ENCODE measurements at regions not wholly inside any gene's neighbourhood (a gene's known extent, or its start where the extent isn't known, plus 50 kb on each side); places are given as distances from the start of the nearest gene placed in this dataset.
"Not testable (repeated sequence)": the region's sequence is repeated elsewhere in the genome, so short reads cannot be mapped to it uniquely, and the experiment has no call there.

- WGBS, 4 donors: 66 to 83% (median 77%) methylated on average over 2 of the region's 2 CpGs
- H3K36me3 ChIP-seq: no peaks in the 10 kb centered on the region
- peaks cover 0 to 15% (median 0%) of the 10 kb centered on the region in 12 donors for H3K4me1 ChIP-seq
- no peaks in the 10 kb centered on the region for H3K27me3 ChIP-seq
- peak in 2 of 12 donors; percentile 6 to 15 for TF ChIP-seq CTCF (IDR thresholded peaks at IDR 0.05)
- TF ChIP-seq POLR2A (IDR thresholded peaks at IDR 0.05): no peak
- intact Hi-C loops (cut with DNase I): no loop called here
- ATAC-seq: no peak
- no peak overlapping the region for H3K4me3 ChIP-seq
- DNase-seq: no peak
- no peak overlapping the region for H3K27ac ChIP-seq
- no peaks in the 10 kb centered on the region for H3K9me3 ChIP-seq
Observed at GRCh38 chr7:3162289-3162688, 118.6 kb upstream of the CARD11 start.

- H3K27me3 ChIP-seq; H3K4me3 ChIP-seq; intact Hi-C loops (cut with DNase I); H3K27ac ChIP-seq; ATAC-seq; H3K9me3 ChIP-seq; DNase-seq; H3K36me3 ChIP-seq: not testable (repeated sequence)
- 63 to 93% (median 66%) methylated on average over 3 to 4 of the region's 4 CpGs for WGBS, 4 donors
- H3K4me1 ChIP-seq: peaks cover 0 to 15% (median 0%) of the 10 kb centered on the region in 12 donors
Observed at GRCh38 chr7:3162798-3163197, 119.1 kb upstream of the CARD11 start.

GRCh38 chr7:3164380-3164792 is 120.7 kb upstream of the CARD11 start:
- Histone ChIP-seq H3K36me3 (no peaks in the 10 kb centered on the region), H3K4me3 (no peak overlapping the region), H3K27ac (peak overlapping the region in 2 of 12 donors; percentile 7 to 10), H3K9me3 (no peaks in the 10 kb centered on the region), H3K27me3 (peaks cover 0 to 17% (median 0%) of the 10 kb centered on the region in 9 donors), H3K4me1 (peaks cover 0 to 15% (median 0%) of the 10 kb centered on the region in 12 donors)
- TF ChIP-seq POLR2A (IDR thresholded peaks at IDR 0.05) (no peak), CTCF (IDR thresholded peaks at IDR 0.05) (no peak)
- DNase-seq (peak in 2 of 5 donors; percentile 23 to 63), ATAC-seq (peak; percentile 40 to 83 (median 56))
- 12 to 16% (median 13%) methylated on average over 10 of the region's 10 CpGs for WGBS, 4 donors
- intact Hi-C loops (cut with DNase I): no loop called here

GRCh38 chr7:3165681-3166580 is 122.3 kb upstream of the CARD11 start:
- H3K27ac ChIP-seq: no peak overlapping the region
- no peak overlapping the region for H3K4me3 ChIP-seq
- TF ChIP-seq POLR2A (IDR thresholded peaks at IDR 0.05) (no peak), CTCF (IDR thresholded peaks at IDR 0.05) (no peak)
- no peaks in the 10 kb centered on the region for H3K9me3 ChIP-seq
- H3K4me1 ChIP-seq: peaks cover 0 to 15% (median 0%) of the 10 kb centered on the region in 12 donors
- no peak for ATAC-seq
- intact Hi-C loops (cut with DNase I): no loop called here
- H3K27me3 ChIP-seq: peaks cover 0 to 27% (median 0%) of the 10 kb centered on the region in 9 donors
- no peaks in the 10 kb centered on the region for H3K36me3 ChIP-seq
- no peak for DNase-seq
- WGBS, 4 donors: 69 to 82% (median 79%) methylated on average over 21 of the region's 21 CpGs
